Uterus (tissue), 2 donors: ENCODE measurements at regions not wholly inside any gene's neighbourhood (a gene's known extent, or its start where the extent isn't known, plus 50 kb on each side); places are given as distances from the start of the nearest gene placed in this dataset.

Experiments used
- POLR2A ChIP-seq, 2 donors: fragments of 450-650 bp; IDR thresholded peaks; one replicate each; pipeline ENCODE4 v1.6.1; 2016; ENCODE audit warnings: antibody characterized with exemption in 2 of 2, mild to moderate bottlenecking in 1 of 2, moderate library complexity in 1 of 2
- TF ChIP-seq, protein P1 (sequence below), 4 experiments: fragments of 200-600 bp in 2 of 4; fragments of 450-650 bp in 2 of 4; sonication (generic) in 2 of 4; IDR thresholded peaks; one replicate each; pipeline ENCODE4 v1.5.1; 2016 to 2019; ENCODE audit warnings: antibody characterized with exemption in 4 of 4, mild to moderate bottlenecking in 2 of 4, moderate library complexity in 1 of 4

DNA sequence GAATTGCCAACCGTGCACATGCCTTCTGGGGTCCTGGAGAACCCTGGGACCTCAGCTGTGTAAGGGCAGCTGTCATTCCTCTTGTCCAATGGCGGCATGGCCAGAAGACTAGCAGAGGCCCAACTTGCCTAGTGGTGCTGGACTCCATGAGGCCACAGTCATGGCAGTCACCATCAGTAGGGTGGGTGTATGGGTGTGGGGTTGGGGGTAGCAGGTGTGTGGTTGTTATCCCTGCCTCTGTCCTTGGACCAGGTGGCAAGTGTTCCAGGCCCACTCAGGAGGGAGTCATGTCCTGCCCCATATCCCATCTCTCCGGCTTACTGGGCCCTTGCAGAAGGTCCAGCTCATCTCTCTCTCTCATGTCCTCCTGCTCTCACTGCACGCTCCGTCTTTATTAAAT lies 1596.2 kb downstream of the MRPL39 start:
- TF ChIP-seq, protein P1, sequence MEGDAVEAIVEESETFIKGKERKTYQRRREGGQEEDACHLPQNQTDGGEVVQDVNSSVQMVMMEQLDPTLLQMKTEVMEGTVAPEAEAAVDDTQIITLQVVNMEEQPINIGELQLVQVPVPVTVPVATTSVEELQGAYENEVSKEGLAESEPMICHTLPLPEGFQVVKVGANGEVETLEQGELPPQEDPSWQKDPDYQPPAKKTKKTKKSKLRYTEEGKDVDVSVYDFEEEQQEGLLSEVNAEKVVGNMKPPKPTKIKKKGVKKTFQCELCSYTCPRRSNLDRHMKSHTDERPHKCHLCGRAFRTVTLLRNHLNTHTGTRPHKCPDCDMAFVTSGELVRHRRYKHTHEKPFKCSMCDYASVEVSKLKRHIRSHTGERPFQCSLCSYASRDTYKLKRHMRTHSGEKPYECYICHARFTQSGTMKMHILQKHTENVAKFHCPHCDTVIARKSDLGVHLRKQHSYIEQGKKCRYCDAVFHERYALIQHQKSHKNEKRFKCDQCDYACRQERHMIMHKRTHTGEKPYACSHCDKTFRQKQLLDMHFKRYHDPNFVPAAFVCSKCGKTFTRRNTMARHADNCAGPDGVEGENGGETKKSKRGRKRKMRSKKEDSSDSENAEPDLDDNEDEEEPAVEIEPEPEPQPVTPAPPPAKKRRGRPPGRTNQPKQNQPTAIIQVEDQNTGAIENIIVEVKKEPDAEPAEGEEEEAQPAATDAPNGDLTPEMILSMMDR (IDR thresholded peaks at IDR 0.05) = no peak
- TF ChIP-seq POLR2A (IDR thresholded peaks at IDR 0.05) = no peak
